ENCODE measurements at regions not wholly inside any gene's neighbourhood (a gene's known extent, or its start where the extent isn't known, plus 50 kb on each side); places are given as distances from the start of the nearest gene placed in this dataset.

GRCh38 chr3:153320585-153321128 lies 158.6 kb downstream of the RAP2B start:
- no peak for TF ChIP-seq CTCF (IDR thresholded peaks at IDR 0.05; ENCODE audit: extremely low read depth, missing control alignments)
- no peak for DNase-seq (ENCODE audit: low spot score)

GRCh38 chr3:153328690-153329089 lies 166.7 kb downstream of the RAP2B start:
- no peak for DNase-seq (ENCODE audit: low spot score)
- no peak for TF ChIP-seq CTCF (IDR thresholded peaks at IDR 0.05; ENCODE audit: extremely low read depth, missing control alignments)

- TF ChIP-seq CTCF (IDR thresholded peaks at IDR 0.05; ENCODE audit: extremely low read depth, missing control alignments): no peak
- no peak for DNase-seq (ENCODE audit: low spot score)
Observed at GRCh38 chr3:153330901-153331300, 168.9 kb downstream of the RAP2B start.

GRCh38 chr3:153331676-153332075 lies 169.7 kb downstream of the RAP2B start:
- DNase-seq (ENCODE audit: low spot score): no peak
- no peak for TF ChIP-seq CTCF (IDR thresholded peaks at IDR 0.05; ENCODE audit: extremely low read depth, missing control alignments)

- no peak for TF ChIP-seq CTCF (IDR thresholded peaks at IDR 0.05; ENCODE audit: extremely low read depth, missing control alignments)
- no peak for DNase-seq (ENCODE audit: low spot score)
Observed at GRCh38 chr3:153334558-153334957, 172.5 kb downstream of the RAP2B start.

- TF ChIP-seq CTCF (IDR thresholded peaks at IDR 0.05; ENCODE audit: extremely low read depth, missing control alignments): no peak
Observed at GRCh38 chr3:153337369-153337768, 175.3 kb downstream of the RAP2B start.

GRCh38 chr3:153338487-153338886 lies 176.5 kb downstream of the RAP2B start:
- no peak for TF ChIP-seq CTCF (IDR thresholded peaks at IDR 0.05; ENCODE audit: extremely low read depth, missing control alignments)
- no peak for DNase-seq (ENCODE audit: low spot score)

More at GRCh38 chr3:153337369-153337768, 175.3 kb downstream of the RAP2B start:
- DNase-seq (ENCODE audit: low spot score): no peak
